Peyer's patch (tissue), 4 donors: ENCODE measurements at regions not wholly inside any gene's neighbourhood (a gene's known extent, or its start where the extent isn't known, plus 50 kb on each side); places are given as distances from the start of the nearest gene placed in this dataset.

Experiments
- POLR2A ChIP-seq, 2 donors: fragments of 450-650 bp; IDR thresholded peaks; one replicate each; pipeline ENCODE4 v1.5.1; 2017; ENCODE audit warnings: antibody characterized with exemption in 2 of 2, mild to moderate bottlenecking in 2 of 2, moderate library complexity in 2 of 2
- TF ChIP-seq, protein P1 (sequence below), 6 experiments: fragments of 450-650 bp in 4 of 6; fragments of 200-600 bp in 2 of 6; sonication (generic) in 1 of 6; IDR thresholded peaks; one replicate each; pipeline ENCODE4 v1.5.1; 2017 to 2019; ENCODE audit warnings: antibody characterized with exemption in 6 of 6, mild to moderate bottlenecking in 3 of 6, moderate library complexity in 1 of 6

DNA sequence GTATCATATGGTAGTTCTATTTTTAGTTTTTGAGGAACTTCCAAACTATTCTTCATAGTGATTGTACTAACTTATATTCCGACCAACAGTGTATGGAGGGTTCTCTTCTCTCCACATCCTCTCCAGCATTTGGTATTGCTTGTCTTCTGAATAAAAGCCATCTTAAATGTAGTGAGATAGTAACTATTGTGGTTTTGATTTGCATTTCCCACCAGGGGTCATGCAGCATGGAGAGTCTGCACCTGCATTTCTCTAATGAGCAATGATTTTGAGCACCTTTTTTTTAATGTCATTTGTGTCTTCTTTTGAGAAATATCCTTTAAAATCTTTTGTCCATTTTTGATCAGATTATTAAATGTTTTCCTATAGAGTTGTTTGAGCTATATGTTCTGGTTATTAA is 718.5 kb downstream of the ZBBX start:
- TF ChIP-seq POLR2A (IDR thresholded peaks at IDR 0.05): no peak
- TF ChIP-seq, protein P1, sequence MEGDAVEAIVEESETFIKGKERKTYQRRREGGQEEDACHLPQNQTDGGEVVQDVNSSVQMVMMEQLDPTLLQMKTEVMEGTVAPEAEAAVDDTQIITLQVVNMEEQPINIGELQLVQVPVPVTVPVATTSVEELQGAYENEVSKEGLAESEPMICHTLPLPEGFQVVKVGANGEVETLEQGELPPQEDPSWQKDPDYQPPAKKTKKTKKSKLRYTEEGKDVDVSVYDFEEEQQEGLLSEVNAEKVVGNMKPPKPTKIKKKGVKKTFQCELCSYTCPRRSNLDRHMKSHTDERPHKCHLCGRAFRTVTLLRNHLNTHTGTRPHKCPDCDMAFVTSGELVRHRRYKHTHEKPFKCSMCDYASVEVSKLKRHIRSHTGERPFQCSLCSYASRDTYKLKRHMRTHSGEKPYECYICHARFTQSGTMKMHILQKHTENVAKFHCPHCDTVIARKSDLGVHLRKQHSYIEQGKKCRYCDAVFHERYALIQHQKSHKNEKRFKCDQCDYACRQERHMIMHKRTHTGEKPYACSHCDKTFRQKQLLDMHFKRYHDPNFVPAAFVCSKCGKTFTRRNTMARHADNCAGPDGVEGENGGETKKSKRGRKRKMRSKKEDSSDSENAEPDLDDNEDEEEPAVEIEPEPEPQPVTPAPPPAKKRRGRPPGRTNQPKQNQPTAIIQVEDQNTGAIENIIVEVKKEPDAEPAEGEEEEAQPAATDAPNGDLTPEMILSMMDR (IDR thresholded peaks at IDR 0.05): no peak
